Prostate gland (tissue), 2 donors: ENCODE measurements at regions not wholly inside any gene's neighbourhood (a gene's known extent, or its start where the extent isn't known, plus 50 kb on each side); places are given as distances from the start of the nearest gene placed in this dataset.

Source experiments
- DNase-seq: peaks from one replicate; pipeline ENCODE4 v3.0.0-alpha.2; 2019; ENCODE audit warnings: low spot score
- H3K27ac ChIP-seq, 2 donors: fragments of 200-600 bp; sonication (generic); 2 replicates each; pipeline ENCODE4 v1.5.1; 2017 to 2019
- H3K27me3 ChIP-seq: fragments of 200-600 bp; sonication (generic); replicated peaks from 2 replicates; pipeline ENCODE4 v1.5.1; 2019; ENCODE audit not compliant: insufficient read depth
- H3K36me3 ChIP-seq, 2 donors: fragments of 200-600 bp; sonication (generic); 1 replicate in 1 of 2; 2 replicates in 1 of 2; pipeline versions ENCODE4 v1.5.1 to v1.8.1; 2017 to 2019
- H3K4me1 ChIP-seq: fragments of 200-600 bp; sonication (generic); replicated peaks from 2 replicates; pipeline ENCODE4 v1.5.1; 2019
- H3K4me3 ChIP-seq, 2 donors: fragments of 200-600 bp; sonication (generic); 2 replicates each; pipeline ENCODE4 v1.5.1; 2017 to 2019
- H3K9me3 ChIP-seq: fragments of 200-600 bp; sonication (generic); 2 replicates; pipeline ENCODE4 v1.5.1; 2017
- POLR2A ChIP-seq: fragments of 450-650 bp; IDR thresholded peaks from one replicate; pipeline ENCODE4 v1.6.1; 2016; ENCODE audit warnings: antibody characterized with exemption, mild to moderate bottlenecking
- POLR2AphosphoS5 ChIP-seq: sonication (generic); formaldehyde crosslinking; IDR thresholded peaks from one replicate; pipeline ENCODE4 v1.6.1; 2017; ENCODE audit warnings: antibody characterized with exemption
- WGBS: methylation state at CpG from one replicate; pipeline ENCODE4 v1.1.5; 2018; 5-methylcytosine and 5-hydroxymethylcytosine counted together
- intact Hi-C: fragments of 100-400 bp; cut with DNase I; formaldehyde crosslinking; loops from one replicate; pipeline ENCODE4 v1.14.2; 2022
- TF ChIP-seq, protein P1 (sequence below), 4 experiments: fragments of 200-600 bp in 2 of 4; fragments of 450-650 bp in 2 of 4; sonication (generic) in 2 of 4; IDR thresholded peaks; 1 replicate in 3 of 4; 2 replicates in 1 of 4; pipeline ENCODE4 v1.5.1; 2016 to 2019; ENCODE audit warnings: antibody characterized with exemption in 4 of 4, mild to moderate bottlenecking in 2 of 4, moderate library complexity in 2 of 4

GRCh38 chr21:37967036-37967435 is 50.8 kb upstream of the KCNJ6 start:
- Histone ChIP-seq H3K27me3 (no peaks in the 10 kb centered on the region), H3K4me3 (no peak overlapping the region), H3K36me3 (no peaks in the 10 kb centered on the region), H3K27ac (no peak overlapping the region), H3K9me3 (no peaks in the 10 kb centered on the region), H3K4me1 (no peaks in the 10 kb centered on the region)
- DNase-seq = no peak
- intact Hi-C loops = no loop called here
- TF ChIP-seq, protein P1, sequence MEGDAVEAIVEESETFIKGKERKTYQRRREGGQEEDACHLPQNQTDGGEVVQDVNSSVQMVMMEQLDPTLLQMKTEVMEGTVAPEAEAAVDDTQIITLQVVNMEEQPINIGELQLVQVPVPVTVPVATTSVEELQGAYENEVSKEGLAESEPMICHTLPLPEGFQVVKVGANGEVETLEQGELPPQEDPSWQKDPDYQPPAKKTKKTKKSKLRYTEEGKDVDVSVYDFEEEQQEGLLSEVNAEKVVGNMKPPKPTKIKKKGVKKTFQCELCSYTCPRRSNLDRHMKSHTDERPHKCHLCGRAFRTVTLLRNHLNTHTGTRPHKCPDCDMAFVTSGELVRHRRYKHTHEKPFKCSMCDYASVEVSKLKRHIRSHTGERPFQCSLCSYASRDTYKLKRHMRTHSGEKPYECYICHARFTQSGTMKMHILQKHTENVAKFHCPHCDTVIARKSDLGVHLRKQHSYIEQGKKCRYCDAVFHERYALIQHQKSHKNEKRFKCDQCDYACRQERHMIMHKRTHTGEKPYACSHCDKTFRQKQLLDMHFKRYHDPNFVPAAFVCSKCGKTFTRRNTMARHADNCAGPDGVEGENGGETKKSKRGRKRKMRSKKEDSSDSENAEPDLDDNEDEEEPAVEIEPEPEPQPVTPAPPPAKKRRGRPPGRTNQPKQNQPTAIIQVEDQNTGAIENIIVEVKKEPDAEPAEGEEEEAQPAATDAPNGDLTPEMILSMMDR (IDR thresholded peaks at IDR 0.05) = no peak
- TF ChIP-seq POLR2A = no peak
- no peak for TF ChIP-seq POLR2AphosphoS5

GRCh38 chr21:37968744-37969143 is 52.5 kb upstream of the KCNJ6 start:
- H3K4me3 ChIP-seq = no peak overlapping the region
- no peaks in the 10 kb centered on the region for H3K36me3 ChIP-seq
- 93% methylated on average over 3 of the region's 3 CpGs for WGBS
- no peaks in the 10 kb centered on the region for H3K27me3 ChIP-seq
- TF ChIP-seq POLR2A (no peak), POLR2AphosphoS5 (no peak)
- TF ChIP-seq, protein P1 (IDR thresholded peaks at IDR 0.05) = no peak
- no peak overlapping the region for H3K27ac ChIP-seq
- H3K9me3 ChIP-seq = no peaks in the 10 kb centered on the region
- intact Hi-C loops = no loop called here
- DNase-seq = no peak
- H3K4me1 ChIP-seq = no peaks in the 10 kb centered on the region

DNA sequence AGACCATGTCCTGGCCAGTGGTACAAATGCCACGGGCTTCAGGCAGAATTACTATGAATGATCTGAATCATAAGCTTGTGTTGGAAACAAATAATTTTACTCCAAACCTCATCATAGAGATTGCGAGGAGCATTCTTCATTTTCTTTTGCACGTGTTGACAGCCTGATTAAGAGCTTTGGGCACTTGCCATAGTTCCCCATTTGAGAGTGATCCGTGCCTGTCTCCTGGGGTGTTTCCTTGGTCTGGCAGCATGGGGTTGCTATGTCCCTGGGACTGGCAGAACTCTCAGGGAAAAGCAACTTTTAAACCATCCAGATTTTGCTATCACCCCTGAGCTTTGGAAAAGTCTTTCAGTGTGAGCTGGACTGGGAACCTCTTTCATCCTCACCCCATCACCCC is 54.3 kb upstream of the KCNJ6 start:
- H3K36me3 ChIP-seq = no peaks in the 10 kb centered on the region
- H3K27ac ChIP-seq = no peak overlapping the region
- H3K4me3 ChIP-seq = no peak overlapping the region
- intact Hi-C loops = no loop called here
- H3K9me3 ChIP-seq = no peaks in the 10 kb centered on the region
- WGBS = 49% methylated on average over 4 of the region's 4 CpGs
- H3K4me1 ChIP-seq = no peaks in the 10 kb centered on the region
- no peak for DNase-seq
- no peaks in the 10 kb centered on the region for H3K27me3 ChIP-seq
- TF ChIP-seq, protein P1 (IDR thresholded peaks at IDR 0.05) = no peak
- no peak for TF ChIP-seq POLR2AphosphoS5
- no peak for TF ChIP-seq POLR2A

DNA sequence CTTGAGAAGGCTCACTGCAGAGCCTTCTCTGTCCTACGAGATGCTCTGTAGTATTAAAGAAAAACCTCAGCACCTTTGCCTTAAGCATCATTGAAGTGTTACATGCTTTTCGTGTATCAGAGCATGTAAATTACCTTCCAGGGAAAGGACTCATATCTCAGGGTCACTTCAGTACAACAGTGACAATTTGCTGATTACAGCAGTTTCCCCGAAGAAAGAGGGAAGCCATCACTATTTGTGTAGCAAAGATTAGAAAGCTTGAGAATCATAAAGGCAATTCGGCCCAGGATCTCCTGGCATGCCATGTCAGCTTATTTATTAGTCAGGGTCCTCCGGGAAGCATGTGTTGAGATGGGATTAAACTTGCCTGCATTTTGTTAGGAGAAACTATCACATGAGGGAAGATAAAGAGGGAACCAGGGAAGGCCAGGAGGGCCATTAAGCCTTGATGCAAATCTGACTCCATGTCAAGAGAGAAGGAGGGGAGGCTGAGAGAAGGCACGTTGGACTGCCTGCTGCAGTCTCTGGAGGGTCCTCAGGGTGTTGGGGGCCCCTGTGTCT is 55.2 kb upstream of the KCNJ6 start:
- TF ChIP-seq POLR2A = no peak
- TF ChIP-seq POLR2AphosphoS5 = no peak
- TF ChIP-seq, protein P1 (IDR thresholded peaks at IDR 0.05) = no peak
- 66% methylated on average over 6 of the region's 6 CpGs for WGBS

GRCh38 chr21:37974081-37974480 is 57.8 kb upstream of the KCNJ6 start:
- TF ChIP-seq POLR2AphosphoS5 = no peak
- TF ChIP-seq POLR2A = no peak
- TF ChIP-seq, protein P1 (IDR thresholded peaks at IDR 0.05) = no peak
- no peak for DNase-seq
- Histone ChIP-seq H3K27ac (no peak overlapping the region), H3K9me3 (no peaks in the 10 kb centered on the region), H3K27me3 (no peaks in the 10 kb centered on the region), H3K4me3 (no peak overlapping the region), H3K36me3 (no peaks in the 10 kb centered on the region), H3K4me1 (no peaks in the 10 kb centered on the region)
- intact Hi-C loops = no loop called here
- 88% methylated on average over 6 of the region's 6 CpGs for WGBS

More for the DNA sequence above, 55.2 kb upstream of the KCNJ6 start:
- H3K9me3 ChIP-seq = no peaks in the 10 kb centered on the region
- H3K4me3 ChIP-seq = no peak overlapping the region
- no peaks in the 10 kb centered on the region for H3K27me3 ChIP-seq
- H3K4me1 ChIP-seq = no peaks in the 10 kb centered on the region
- no peak overlapping the region for H3K27ac ChIP-seq
- DNase-seq = no peak
- intact Hi-C loops = no loop called here
- no peaks in the 10 kb centered on the region for H3K36me3 ChIP-seq
